ENCODE measurements at regions not wholly inside any gene's neighbourhood (a gene's known extent, or its start where the extent isn't known, plus 50 kb on each side); places are given as distances from the start of the nearest gene placed in this dataset.

DNA sequence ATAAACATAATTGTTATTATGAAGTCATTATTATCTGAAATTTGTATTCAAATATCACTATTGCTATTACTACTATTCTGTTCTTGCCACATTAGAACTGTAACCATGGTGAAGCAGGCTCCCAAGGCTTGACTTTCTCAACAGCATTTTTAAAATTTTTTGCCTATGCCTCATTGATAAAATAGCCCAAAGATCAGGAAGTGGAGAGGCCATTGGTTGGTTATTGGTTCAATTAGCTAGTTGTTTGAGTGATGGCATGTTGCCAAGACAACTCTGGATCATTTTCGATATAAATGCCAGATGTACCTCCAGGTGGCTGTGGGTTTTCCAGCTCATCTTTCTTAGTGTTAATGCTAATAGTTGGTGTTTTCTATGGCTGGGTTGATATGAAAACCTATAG lies 513.5 kb downstream of the TRIB2 start:
- 30% methylated on average over 1 of the region's 1 CpG for WGBS
- no peaks in the 10 kb centered on the region for H3K36me3 ChIP-seq
- TF ChIP-seq EP300 (IDR thresholded peaks at IDR 0.05) = no peak
- TF ChIP-seq POLR2AphosphoS5 (IDR thresholded peaks at IDR 0.05) = no peak
- TF ChIP-seq, protein P1, sequence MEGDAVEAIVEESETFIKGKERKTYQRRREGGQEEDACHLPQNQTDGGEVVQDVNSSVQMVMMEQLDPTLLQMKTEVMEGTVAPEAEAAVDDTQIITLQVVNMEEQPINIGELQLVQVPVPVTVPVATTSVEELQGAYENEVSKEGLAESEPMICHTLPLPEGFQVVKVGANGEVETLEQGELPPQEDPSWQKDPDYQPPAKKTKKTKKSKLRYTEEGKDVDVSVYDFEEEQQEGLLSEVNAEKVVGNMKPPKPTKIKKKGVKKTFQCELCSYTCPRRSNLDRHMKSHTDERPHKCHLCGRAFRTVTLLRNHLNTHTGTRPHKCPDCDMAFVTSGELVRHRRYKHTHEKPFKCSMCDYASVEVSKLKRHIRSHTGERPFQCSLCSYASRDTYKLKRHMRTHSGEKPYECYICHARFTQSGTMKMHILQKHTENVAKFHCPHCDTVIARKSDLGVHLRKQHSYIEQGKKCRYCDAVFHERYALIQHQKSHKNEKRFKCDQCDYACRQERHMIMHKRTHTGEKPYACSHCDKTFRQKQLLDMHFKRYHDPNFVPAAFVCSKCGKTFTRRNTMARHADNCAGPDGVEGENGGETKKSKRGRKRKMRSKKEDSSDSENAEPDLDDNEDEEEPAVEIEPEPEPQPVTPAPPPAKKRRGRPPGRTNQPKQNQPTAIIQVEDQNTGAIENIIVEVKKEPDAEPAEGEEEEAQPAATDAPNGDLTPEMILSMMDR (IDR thresholded peaks at IDR 0.05) = no peak
- TF ChIP-seq POLR2A (IDR thresholded peaks at IDR 0.05) = no peak
- no peak overlapping the region for H3K27ac ChIP-seq
- H3K9me3 ChIP-seq = no peaks in the 10 kb centered on the region
- DNase-seq (ENCODE audit: low spot score in 2 of 2) = no peak
- no peaks in the 10 kb centered on the region for H3K27me3 ChIP-seq
- H3K4me1 ChIP-seq = no peaks in the 10 kb centered on the region
- H3K4me3 ChIP-seq = no peak overlapping the region

DNA sequence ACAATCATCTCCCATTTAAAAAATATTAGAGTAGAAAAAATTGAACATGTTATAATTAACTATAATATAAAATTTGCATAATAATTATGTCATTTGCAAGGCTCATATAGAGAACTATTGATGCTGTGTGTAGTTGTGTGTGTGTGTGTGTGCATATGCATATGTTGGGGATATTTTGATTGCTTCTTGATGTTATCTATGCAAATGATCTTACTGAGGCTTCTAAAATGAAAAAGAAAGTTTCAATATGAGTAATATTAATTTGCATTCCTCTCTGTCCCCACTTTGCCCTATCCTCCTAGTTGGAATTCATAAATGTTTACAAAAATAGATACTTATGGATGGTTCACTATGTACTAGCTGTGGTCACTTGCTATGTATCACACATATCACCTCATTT lies 523.3 kb downstream of the TRIB2 start:
- TF ChIP-seq POLR2A (IDR thresholded peaks at IDR 0.05) (no peak), EP300 (IDR thresholded peaks at IDR 0.05) (no peak), POLR2AphosphoS5 (IDR thresholded peaks at IDR 0.05) (no peak)
- TF ChIP-seq, protein P1 (IDR thresholded peaks at IDR 0.05) = no peak
- H3K9me3 ChIP-seq = no peaks in the 10 kb centered on the region
- no peak for DNase-seq (ENCODE audit: low spot score in 2 of 2)

DNA sequence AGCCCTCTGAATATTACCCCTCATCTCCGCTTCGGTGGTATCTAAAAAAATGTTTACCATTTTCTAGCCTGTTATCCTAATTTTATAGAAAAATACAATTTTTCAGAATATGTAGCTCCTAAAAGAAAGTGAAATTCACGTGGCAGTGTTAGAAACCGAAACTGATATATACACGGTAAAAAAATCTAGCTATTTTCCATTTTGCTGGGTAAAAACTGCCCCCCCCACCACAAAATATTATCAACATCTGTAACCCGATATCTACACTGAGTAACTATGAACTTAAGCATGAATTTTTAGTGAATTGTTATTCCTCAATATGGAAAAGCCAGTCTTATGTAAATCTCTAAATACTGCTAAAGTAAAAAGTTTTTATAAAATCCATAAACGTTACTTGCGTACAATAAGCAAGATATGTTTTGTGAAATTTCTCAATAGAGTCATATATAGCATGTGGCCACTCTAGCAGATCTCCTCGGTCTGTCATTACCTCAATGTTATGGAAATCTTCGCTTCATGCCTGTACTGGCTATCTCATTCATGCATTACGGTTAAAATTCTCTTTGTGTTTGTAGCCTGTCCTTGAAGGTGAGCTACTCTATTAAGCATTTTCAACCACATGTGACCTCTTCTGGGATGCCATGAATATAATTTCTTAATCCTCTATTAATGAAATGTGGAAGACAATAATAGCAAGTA lies 524.2 kb downstream of the TRIB2 start:
- TF ChIP-seq POLR2A (IDR thresholded peaks at IDR 0.05) = no peak
- TF ChIP-seq POLR2AphosphoS5 (IDR thresholded peaks at IDR 0.05) = no peak
- TF ChIP-seq EP300 (IDR thresholded peaks at IDR 0.05) = no peak
- TF ChIP-seq, protein P1 (IDR thresholded peaks at IDR 0.05) = no peak
- Histone ChIP-seq H3K4me1 (no peaks in the 10 kb centered on the region), H3K9me3 (no peaks in the 10 kb centered on the region), H3K27me3 (no peaks in the 10 kb centered on the region), H3K4me3 (no peak overlapping the region), H3K36me3 (no peaks in the 10 kb centered on the region), H3K27ac (no peak overlapping the region)
- no peak for DNase-seq (ENCODE audit: low spot score in 2 of 2)
- 87% methylated on average over 11 of the region's 11 CpGs for WGBS

More for the DNA sequence above, 523.3 kb downstream of the TRIB2 start:
- no peak overlapping the region for H3K27ac ChIP-seq
- no peaks in the 10 kb centered on the region for H3K4me1 ChIP-seq
- no peak overlapping the region for H3K4me3 ChIP-seq
- H3K36me3 ChIP-seq = no peaks in the 10 kb centered on the region
- no peaks in the 10 kb centered on the region for H3K27me3 ChIP-seq

DNA sequence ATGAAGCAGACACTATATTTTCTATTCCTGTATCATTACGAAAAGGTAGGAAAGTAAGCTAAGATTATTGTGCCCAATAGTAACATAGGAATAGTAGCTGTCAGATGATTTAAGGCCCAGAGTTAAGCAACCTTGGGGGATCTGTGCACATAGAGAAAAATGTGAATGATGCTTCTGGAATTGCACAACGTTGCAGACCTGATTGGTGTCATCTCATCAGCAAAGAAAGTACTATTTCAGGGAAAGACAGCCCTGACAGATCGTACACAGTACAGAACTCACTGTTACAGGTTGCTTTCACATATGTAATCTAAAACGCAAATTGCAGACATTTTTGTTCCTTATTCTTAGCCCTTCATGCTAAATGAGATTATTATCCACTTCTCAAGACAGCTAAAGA lies 535.9 kb downstream of the TRIB2 start:
- no peak for DNase-seq (ENCODE audit: low spot score in 2 of 2)
- Histone ChIP-seq H3K9me3 (no peaks in the 10 kb centered on the region), H3K36me3 (no peaks in the 10 kb centered on the region), H3K27me3 (no peaks in the 10 kb centered on the region), H3K4me1 (no peaks in the 10 kb centered on the region), H3K27ac (no peak overlapping the region), H3K4me3 (no peak overlapping the region)
- TF ChIP-seq EP300 (IDR thresholded peaks at IDR 0.05) (no peak), POLR2A (IDR thresholded peaks at IDR 0.05) (no peak), POLR2AphosphoS5 (IDR thresholded peaks at IDR 0.05) (no peak)
- TF ChIP-seq, protein P1 (IDR thresholded peaks at IDR 0.05) = no peak
- 39% methylated on average over 4 of the region's 4 CpGs for WGBS

DNA sequence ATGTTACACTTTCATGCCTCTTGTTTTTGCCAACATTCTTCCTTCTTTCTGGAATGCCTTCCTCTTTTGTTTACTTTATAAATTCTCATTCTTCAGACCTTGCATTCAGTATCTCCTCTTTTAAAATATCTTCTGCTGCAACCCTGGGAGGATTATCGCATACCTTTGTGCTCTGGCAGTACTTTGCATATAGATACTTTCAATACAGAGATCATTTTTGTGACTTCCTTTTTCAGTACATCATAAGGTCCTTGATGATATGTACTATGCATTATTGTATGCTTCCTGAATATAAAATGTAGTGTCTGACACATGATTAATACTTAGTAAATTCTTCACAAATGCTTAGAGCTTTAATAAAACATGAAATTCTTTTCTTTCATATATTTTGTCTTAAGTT lies 538.7 kb downstream of the TRIB2 start:
- H3K27ac ChIP-seq = no peak overlapping the region

More for the DNA sequence above, 538.7 kb downstream of the TRIB2 start:
- 79% methylated on average over 1 of the region's 1 CpG for WGBS
- H3K9me3 ChIP-seq = no peaks in the 10 kb centered on the region
- H3K36me3 ChIP-seq = no peaks in the 10 kb centered on the region
- TF ChIP-seq POLR2A (IDR thresholded peaks at IDR 0.05) (no peak), EP300 (IDR thresholded peaks at IDR 0.05) (no peak), POLR2AphosphoS5 (IDR thresholded peaks at IDR 0.05) (no peak)
- TF ChIP-seq, protein P1 (IDR thresholded peaks at IDR 0.05) = no peak
- DNase-seq (ENCODE audit: low spot score in 2 of 2) = no peak
- no peaks in the 10 kb centered on the region for H3K4me1 ChIP-seq
- H3K27me3 ChIP-seq = no peaks in the 10 kb centered on the region
- H3K4me3 ChIP-seq = no peak overlapping the region

Data from suprapubic skin (tissue), 4 donors.